Activated CD4-positive, alpha-beta T cell treated with anti-CD3 and anti-CD28 coated beads for 24 hours (primary cell): ENCODE measurements at regions not wholly inside any gene's neighbourhood (a gene's known extent, or its start where the extent isn't known, plus 50 kb on each side); places are given as distances from the start of the nearest gene placed in this dataset.

Experiments
- DNase-seq, 2 donors: peaks; one replicate each; pipeline ENCODE4 v3.0.0-alpha.2; 2020; ENCODE audit warnings: low read depth in 2 of 2

DNA sequence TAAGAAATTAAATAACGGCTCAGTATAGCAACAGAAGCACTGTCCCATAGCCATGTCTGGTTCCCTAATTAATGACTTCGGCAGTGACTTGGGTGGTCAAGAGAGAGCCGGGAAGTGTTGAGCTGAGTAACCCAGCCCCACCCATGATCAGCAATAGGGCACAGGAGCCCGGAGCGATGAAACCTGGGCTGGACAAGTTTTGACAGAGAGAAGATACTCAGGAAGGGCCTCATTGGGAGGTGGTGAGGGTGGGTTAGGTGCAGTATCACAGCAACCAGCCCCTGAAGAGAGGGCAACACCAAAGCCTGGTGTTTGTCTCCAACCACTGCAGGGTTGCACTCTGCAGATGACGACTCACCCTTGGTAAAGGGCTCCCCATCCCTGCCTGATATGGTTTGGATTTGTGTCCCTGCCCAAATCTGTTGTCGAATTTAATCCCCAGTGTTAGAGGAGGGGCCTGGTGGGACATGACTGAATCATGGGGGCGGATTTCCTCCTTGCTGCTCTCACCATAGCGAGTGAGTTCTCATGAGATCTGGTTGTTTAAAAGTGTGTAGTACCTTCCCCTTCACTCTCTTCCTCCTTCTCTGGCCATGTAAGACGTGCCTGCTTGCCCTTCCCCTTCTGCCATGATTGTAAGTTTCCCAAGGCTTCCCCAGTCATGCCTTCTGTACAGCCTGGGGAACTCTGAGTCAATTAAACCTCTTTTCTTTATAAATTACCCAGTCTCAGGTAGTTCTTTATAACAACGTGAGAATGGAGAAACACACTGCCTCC lies 124.9 kb upstream of the MED13L start:
- DNase-seq: no peak

DNA sequence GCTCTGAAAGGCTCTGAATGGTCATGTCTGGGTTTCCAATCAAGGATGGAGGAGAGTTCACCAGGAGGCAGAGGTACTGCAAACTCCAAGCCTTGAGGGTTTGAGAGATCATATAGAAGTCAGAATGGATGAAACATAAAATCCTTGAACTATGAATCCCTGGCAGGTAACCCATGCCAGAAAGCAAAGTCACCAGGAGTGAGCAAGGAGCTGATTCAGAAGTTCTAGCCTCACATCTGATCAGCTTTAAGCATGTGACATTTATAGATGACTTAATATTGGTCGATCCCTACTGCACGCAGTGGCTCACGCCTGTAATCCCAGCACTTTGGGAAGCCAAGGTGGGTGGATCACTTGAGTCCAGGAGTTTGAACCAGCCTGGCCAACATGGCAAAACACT lies 126.1 kb upstream of the MED13L start:
- DNase-seq: no peak

DNA sequence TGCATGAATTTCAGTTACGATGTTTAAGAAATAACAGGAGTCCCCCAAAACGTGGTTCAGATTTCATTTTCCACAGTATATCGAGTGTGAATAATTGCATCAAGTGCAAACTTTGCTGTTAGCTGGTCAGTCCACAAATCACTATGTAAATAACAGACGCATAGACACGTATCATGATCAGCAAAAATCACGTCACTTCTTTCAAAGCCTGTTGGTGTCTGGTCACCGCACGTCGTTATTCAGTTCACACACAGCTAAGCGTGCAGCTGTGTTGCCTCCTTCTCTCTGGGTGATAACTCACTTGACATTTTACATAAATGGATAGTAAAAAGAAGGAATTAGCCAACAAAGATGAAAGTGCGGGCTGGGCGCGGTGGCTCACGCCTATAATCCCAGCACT lies 126.8 kb upstream of the MED13L start:
- no peak for DNase-seq

DNA sequence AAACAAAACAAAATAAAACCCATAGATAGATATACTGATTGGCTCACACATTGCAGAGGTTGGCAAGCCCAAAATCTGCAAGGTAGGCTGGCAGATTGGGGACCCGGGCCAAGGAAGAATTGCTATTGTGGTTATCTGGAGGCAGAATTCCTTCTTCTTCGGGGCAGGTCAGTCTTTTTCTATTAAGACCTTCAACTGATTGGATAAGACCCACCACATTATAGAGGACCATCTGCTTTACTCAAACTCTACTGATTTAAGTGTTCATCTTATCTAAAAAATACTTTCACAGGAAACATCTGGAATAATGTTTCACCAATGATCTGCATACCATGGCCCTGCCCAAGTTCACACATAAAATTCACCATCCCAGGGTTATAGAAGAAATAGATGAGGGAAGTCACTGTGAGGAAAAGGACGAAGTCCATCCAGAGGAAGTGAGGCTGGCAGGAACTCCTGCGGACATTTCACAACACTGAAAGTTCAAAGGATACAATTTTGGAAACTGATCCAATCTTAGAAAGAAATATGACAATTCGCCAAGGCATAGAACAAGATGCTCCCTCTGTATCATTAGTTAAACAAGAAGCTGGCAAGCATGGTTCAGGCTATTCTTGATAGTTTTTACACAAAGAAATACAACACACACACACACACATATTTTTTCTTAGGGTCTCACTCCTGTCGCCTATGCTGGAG lies 127.6 kb upstream of the MED13L start:
- DNase-seq: no peak

DNA sequence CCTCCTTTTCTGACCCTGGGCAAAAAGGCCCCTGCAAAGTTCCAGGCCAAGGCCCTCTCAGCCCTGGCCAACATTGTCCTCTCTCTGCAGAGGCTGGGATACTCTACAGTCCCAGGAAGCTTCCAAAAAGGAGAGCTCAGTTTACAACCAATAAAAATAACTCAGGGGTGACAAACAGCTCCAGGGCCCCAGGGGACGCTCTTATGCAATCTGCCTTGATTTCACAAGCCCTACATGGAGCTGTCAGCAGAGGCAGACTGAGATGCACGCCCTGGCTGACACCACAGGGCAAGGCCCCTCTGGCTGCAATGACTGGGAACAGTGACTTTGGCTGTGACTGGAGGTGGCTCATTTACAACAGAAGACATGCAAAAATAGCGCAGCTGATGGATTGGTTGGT lies 129.0 kb upstream of the MED13L start:
- DNase-seq: no peak

DNA sequence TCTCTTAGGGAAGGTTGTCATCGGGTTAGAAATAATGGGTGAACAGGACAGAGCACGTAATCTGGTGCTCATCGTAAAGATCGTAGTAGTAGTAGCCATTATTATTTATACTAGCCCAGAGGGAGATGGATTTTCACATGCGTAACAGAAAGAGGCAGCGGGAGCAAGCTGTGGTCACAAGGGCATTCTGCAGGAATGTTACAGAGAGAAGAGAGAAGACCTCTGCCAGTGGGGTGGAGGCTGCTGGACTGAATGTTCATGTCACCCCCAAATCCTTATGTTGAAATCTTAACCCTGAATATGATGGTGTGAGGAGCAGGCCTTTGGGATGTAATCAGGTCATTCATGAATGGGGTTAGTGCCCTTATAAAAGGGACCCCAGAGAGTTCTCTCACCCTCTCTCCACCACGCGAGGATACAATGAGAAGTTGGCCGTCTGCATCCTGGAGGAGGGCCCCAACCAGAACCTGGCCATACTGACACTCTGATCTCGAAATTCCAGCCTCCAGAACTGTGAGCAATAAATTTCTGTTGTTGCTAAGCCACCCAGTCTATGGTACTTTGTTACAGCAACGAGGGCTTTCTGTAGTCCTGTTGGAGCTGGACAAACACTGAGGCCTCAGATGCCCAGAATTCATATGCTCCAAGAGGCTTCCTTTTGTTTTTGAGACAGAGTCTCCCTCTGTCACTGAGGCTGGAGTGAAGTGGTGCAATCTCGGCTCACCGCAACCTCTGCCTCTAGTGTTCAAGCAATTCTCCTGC lies 131.2 kb upstream of the MED13L start:
- no peak for DNase-seq

DNA sequence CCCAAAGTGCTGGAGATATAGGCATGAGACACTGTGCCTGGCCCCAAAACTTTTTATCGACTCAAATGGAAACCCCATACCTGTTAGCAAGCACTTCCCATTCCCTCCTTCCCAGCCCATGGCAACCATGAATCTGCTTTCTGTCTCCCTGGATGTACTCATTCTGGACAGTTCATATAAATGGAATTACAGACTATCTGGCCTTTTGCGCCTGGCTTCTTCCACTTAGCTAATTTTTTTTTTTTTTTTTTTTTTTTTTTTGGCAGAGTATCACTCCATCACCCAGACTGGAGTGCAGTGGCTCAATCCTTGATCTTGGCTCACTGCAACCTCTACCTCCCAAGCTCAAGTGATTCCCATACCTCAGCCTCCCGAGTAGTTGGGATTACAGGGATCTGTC lies 134.5 kb upstream of the MED13L start:
- DNase-seq: no peak

DNA sequence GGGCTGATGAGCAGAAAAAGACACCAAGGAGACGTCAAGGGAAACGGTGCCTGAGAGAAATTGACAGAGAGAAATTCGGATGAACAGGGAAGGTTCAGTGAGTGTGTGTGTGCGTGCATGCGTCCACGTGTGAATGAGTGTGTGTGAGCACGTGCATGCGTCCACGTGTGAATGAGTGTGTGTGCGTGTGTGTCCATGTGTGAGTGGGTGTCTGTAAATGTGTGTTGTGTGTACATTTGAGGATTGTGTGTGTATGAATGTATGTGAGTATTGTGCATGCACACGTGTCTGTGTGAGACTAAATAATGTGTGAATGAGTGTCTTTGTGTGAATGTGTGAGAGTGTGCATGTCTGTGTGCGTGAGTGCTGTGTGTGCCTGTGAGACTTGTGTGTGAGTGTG lies 137.4 kb upstream of the MED13L start:
- no peak for DNase-seq

DNA sequence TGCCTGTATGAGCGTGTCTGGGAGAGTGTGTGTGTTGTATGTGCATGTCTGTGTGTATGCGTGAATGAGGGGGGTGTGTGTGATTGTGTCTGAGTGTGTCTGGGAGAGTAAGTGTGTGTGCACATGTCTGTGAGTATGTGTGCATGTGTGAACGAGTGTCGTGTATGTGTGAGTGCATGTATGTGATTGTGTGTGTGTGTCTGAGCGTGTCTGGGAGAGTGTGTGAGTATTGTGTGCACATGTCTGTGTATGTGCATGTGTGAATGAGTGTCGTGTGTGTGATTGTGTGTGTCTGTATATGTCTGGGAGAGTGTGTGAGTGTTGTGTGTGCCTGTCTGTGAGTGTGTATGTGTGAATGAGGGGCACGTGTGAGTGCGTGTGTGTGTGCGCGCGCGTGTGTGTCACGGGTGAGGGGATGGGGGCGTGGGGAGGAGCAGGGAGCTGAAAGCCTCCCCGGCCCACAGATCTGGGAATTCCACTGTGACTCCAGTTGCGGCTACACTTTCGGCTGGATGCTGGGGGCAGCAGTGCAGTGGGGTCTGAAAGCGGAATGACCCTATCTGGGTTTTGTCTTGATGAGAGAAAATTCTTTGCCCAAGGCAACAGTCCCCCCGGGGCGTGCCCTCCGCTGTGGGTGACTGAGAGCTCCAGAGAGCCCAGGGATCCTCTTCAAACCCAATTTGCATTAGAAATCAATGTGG lies 138.1 kb upstream of the MED13L start:
- DNase-seq: no peak

DNA sequence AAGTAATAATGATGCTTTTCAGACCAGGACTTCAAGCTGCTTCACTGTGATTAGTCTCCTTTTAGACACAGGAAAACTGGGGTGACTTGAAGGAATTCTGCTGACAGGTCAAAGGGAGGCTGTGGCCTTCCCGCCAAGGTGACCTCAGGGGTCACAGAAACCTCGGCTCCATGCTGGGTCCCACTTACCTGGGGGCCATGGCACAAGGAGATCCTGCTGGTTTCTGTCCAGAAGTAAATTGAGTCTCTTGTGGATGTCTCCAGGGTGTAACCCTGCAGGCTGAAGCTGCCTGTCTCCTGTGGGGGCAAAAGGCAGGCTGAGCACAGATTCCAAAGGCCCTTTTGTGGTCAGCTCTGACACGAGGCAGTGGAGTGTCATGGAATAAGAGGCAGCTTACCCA lies 138.7 kb upstream of the MED13L start:
- no peak for DNase-seq

DNA sequence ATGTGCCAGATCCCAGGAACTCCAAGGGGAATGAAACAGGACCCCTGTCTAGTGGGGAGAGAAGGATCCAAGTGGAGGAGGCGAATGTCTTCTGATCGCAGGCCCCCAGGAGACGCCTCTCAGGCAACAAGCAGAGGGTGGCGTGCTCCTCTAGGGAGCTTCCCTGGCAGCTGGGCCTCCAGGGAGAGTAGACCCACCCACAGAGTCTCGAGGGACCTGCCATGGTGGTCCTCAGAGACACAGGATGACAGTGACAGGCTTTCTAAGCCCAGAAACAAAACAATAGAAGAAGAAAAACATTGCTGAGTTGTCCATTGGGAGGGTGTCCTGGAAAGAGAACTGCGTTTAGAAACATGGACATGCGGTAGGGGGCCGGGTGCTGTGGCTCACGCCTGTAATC lies 140.6 kb upstream of the MAP1LC3B2 start:
- no peak for DNase-seq

DNA sequence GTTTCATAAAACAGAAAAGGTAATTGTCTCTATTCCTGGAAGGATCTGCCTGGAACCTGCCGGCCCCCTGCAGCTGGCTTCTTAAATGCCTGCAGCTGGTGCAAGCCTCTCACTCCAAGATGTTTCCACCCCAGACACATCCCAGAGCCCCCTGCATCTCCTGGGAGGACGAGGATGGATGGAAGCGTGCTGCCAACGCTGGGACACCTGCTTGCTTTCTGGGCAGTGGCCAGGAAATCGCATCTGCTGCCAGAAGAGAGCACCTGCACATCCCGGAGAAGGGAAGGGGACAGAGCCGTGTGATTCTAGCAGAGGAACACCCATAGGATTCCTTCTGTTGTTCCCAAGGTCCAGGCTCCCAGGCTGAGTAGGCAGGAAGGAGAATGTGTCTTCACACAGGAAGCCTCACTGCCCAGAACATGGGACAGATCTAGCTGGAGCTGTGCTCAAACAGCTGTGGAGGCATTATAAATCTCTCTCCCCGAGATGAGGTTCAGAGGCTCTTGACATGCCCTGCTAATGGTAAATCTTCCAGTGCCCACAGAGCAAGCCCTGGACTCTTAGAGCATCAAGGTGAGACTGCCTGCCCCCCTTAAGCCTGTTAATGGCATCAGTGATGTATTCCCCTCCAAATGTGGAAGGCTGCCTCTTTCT lies 138.8 kb upstream of the MAP1LC3B2 start:
- DNase-seq: no peak

DNA sequence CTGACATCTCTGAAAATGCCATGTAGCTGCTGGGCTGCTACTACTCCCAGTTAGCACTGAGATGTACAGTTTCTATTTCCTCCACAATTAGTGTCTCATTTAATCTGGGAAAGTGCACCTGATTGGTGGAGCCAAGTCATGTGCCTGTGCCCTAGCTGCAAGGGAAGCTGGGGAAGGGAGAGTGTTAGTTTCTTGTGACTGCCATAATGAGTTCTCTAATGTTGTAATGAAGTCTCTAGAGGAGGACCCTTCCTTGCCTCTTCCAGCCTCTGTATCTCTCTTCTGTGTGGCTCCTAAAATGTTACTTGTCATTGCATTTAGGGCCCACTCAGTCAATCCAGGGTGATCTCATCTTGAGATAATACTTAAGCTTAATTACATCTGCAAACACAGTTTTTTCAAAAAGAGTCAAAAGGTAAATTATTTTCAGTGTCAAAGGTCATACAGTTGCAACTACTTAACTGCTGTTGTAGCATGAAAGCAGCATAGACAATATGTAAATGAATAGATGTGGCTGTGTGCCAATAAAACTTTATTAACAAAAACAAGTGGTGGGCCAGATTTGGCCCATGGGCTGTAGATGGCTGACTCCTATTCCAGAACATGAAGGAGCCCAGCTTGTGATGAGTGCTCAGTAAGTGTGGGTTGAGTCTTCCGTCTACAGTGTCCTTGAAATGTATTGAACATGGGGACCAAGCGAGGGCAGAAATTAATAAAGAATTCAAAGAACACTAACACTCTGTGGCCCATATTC lies 137.2 kb upstream of the MAP1LC3B2 start:
- no peak for DNase-seq

DNA sequence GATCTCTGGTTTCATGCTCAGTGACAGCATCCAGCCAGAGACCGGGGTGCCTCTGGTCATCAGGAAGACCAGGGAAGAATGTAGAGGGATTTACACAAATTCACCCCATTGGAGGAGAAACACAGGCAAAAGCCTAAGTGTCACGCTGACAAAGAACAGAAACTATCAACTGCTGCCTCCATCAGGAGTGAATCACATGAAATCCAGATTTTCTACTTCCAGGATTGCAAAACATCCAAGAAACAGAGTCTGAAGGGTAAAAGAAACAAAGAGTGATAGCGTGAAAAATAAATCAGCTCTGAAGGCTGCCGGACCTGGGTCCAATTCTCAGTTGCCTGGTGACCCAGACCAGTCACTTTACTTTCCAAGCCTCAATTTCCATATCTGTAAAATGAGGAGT lies 136.1 kb upstream of the MAP1LC3B2 start:
- no peak for DNase-seq

DNA sequence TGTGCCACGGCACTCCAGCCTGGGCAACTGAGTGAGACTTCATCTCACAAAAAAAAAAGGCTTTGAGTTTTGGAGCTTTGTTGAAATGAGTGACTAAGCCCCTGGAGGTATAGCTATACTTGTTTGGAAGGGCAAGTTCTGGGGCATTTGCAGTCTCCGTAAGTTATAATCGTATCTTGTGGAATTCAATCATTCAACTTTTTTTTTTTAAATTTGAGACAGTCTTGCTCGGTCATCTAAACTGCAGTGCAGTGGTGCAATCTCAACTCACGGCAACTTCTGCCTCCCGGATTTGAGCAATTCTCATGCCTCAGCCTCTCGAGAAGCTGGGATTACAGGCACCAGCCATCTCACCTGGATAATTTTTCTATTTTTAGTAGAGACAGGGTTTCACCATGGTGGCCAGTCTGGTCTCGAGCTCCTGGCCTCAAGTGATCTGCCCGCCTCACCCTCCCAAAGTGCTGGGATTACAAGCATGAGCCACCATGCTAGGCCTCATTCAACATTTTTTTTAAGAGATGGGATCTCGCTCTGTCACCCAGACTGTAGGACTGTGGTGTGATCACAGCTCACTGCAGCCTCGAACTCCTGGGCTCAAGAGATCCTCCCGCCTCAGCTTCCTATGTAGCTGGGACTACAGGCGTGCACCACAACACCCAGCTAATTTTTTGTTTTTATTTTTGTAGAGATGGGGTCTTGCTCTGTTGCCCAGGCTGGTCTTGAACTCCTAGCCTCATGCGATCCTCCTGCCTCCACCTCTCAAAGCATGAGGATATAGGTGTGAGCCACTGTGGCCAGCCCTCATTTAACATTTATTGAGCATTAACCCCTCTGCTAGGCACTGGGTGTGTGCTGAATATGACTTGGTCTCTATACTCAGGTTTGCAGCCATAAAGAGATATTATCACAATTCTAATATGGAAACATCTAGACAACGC lies 133.7 kb upstream of the MAP1LC3B2 start:
- DNase-seq: no peak

DNA sequence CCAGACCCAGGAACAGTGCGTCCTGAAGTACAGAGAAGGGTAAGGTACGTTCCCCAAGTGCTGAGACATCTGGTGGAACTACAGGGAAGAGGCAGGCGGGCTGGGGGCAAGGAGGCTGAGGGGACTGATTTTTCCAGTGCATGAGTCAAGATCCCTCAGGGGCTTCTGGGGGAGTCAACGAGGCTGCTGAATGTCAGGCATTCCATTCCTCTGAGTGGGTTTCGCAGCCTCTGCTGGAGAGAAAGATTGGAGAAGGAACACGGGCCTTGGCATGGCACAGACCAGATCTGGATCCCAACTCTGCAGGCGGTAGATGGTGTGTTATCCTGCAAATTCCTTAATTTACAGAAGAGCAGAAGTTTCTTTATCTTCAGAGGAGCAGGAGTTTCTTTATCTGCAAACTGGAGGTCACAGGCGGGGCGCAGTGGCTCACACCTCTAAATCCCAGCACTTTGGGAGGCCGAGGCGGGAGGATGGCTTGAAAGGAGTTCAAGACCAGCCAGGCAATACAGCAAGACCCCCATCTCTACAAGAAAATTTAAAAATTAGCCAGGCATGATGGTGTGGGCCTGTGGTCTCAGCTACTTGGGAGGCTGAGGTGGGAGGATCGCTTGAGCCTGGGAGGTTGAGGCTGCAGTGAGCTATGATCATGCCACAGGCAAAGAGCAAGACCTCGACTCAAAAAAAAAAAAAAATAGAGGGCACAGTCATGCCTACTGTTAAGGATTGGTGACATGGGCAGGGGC lies 132.6 kb upstream of the MAP1LC3B2 start:
- DNase-seq: no peak

DNA sequence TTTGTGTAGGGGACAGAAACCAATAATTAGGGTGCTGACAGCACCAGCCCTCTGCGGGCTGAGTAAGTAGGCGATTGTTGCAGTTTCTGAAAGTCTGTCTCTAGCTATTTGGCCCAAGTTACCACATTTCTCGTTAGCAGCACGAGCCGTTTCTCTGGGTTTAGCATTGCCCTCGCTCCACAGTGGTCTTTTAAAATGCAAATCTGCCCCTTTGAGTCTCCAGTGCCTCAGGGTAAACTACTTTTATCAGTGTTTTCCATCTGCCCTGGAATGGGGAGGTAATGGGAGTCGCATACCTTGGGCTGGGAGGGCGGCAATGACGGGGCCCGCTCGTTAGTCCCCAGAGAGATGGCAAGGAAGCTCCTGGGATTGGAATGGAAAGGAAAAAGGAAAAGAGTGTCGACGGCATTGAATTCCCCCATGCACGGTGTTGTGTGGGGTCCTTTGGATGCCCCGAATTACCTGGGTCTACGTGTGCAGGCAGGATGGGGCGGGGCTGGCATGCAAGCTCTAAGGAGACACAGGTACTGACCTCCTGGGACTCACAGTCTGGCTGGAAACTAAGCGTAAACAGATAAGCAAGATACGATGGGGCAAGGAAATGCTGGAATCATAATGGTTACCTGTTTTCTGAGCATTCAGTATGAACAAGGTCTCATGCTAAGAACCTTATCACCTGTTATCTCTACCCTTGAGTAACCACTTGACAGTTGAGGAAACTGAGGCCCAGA lies 131.8 kb upstream of the MAP1LC3B2 start:
- DNase-seq: no peak

DNA sequence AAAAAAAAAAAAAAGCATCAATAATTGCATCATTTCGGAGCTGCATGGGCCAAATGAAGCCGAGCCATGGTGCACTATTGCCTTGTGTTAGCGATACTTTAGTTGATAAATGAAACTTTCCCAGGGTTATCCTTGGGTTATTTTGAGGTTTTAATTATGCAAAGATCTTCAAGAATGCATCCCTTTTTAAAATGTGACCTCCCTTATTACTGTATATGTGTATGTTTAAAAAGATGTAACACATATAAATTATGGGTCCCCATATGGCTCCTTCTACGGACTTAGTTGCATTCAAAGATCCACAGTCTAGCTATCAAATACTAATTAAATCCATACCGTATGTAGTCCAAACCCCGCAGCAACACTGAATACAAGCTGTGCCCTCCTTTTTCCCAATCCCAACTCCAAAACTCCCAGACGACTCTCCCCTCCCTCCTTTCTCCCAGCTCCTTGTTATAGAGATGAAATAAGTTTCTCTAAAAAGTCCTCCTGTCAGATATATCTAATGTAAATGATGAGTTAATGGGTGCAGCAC lies 129.3 kb upstream of the MAP1LC3B2 start:
- DNase-seq: no peak
